ENCODE measurements at regions not wholly inside any gene's neighbourhood (a gene's known extent, or its start where the extent isn't known, plus 50 kb on each side); places are given as distances from the start of the nearest gene placed in this dataset.
"Not testable (repeated sequence)": the region's sequence is repeated elsewhere in the genome, so short reads cannot be mapped to it uniquely, and the experiment has no call there.

DNA sequence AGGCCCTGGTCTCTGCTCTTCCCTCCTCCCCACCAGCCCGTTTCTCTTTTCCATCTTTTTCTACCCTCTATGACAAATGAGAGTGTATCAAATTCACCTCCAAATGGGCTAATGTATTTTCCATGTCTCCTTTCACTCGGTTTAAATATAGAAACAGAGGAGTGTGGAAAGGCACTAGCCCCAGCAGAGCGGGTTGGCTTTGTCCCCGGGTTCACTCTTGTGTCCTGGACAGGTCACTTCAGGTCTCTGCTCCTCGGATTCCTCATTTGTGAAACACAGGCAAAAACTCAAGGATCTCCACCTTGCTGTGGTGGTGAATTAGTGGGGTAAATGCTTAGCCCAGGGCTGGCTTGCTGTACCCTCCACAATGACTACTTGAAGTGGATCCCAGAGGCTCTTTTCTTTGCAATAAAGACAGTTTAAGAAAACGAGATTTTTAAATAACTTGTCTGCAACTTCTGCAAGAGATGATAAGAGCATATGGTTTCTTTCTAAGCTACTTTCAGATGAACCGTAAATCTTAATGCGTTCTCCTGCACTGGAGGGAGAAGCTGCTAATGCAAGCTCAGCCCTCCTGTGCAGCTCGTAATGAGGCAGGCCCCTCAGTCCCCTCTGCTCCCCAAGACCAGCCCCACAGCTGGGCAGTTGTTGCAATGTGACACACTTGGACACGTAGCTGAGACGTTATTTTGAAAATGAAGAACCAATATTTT lies 292.9 kb downstream of the THBS2 start:
- DNase-seq = no peak

DNA sequence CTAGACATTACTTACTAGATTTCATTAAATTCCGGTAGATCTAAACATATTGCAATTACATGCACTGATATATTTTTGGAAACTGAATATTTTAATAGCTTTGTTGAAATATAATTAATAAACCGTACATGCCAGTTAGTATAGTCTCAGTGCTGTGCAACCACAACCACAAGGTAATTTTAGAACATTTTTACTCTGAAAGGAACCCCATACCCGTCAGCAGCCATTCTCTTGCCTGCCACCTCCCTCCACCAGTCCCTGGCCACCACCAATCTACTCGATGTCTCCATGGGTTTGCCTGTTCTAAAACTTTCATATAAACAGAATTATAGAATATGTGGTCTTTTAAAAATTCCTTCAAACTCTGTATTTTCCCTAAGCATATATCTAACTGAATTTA lies 293.9 kb downstream of the THBS2 start:
- DNase-seq = no peak

DNA sequence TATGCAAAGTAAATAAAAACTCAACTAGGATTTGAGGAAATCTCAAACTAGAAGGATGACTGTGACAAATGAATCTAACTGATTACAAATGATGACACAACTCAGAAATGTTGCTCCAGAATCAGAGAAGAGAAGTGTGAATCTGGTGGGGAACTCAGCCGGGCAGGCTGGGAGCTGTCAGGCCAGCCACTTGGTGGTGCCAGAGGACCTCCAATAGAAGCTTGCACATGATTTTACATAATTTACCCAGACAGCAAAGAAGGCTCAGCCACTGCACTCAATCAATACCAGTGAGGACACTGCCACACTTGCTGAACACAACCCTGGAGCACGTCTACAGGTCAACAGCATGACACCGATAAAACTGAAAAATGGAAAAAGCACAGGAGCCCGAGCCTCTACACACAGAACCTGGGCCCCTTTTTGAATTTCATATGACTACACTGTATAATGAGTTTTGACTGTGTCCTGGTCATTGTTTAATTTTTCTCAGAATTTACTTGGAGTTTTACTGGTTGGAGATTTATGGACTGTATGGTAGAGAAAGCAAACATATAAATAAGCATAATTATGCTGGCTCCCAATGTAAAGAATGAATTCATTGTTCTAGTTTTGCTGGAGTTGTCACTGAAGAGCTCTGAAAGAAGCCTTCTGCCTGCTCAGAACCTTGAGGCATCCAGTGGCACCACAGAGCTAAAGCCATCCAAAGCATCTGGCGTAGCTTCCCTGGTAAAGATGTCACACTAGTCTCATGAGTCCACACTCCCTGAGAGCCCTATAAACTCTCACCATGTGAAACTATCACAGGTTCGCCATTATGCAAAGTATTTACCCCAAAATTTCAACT lies 296.5 kb downstream of the THBS2 start:
- peak; percentile 53 to 59 for DNase-seq

DNA sequence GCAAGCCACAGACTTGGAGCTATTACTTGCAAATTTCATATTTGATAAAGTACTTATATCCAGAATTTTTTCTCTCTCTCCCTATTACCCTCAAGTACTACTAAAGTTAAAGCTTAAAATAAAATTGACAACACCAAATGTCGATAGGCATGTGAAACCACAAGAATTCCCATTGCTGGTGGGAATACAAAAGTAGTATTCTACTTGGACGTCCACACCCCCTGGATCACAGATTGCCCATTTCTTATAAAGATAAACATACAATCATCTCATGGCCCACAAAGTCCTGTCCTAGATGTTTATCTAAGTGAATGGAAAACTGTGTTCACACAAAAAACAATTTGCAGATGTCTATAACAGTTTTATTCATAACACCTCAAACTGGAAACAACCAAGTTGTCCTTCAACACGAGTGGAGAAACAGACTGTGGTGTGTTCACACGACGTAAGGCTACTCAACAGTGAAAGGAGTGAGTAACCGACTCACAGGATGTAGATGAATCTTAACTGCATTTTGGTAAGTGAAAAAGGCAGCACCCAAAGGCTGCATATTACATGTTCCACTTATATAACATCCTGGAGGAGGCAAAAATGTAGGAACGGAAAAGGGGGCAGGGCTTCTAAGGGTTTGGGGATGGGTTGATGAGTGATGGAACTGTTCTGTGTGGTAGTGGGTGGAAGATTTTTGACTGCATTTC lies 297.4 kb downstream of the THBS2 start:
- DNase-seq = no peak

DNA sequence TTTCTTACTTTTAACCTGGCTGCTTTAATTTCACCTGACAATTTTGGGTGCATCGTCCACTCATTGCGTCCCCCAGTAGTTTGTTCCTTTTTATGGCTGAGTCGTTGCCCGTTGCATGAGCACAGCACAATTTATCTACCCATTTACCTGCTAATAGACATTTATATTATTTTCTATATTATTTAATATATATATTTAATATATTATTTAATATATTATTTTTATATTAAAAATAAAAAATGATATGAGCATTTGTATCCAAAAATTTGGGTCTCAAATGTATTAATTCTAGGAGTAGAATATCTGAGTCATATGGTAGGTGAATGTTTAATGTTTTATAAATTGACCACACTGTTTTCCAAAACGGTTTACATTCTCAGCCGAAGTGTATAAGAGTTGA lies 300.2 kb downstream of the THBS2 start:
- DNase-seq = no peak

DNA sequence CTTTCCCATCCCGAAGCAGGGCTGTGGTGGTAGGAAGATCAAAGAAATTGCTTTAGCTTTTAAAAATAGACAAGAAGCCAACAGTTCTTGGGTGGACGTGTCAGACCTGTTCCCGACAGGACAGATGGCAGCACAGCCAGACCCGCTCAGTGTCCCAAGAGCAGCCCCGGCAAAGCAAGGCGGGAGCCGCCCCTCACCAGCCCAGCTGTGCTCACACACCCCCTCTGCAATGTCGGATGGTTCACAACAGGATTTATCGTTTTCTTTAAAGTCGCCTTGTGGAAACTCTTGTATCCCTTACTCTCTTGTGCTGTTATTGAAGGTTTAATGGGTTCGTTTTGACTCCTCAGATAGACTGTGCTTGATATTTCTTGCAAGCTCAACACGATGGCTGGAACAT lies 302.4 kb downstream of the THBS2 start:
- no peak for DNase-seq

DNA sequence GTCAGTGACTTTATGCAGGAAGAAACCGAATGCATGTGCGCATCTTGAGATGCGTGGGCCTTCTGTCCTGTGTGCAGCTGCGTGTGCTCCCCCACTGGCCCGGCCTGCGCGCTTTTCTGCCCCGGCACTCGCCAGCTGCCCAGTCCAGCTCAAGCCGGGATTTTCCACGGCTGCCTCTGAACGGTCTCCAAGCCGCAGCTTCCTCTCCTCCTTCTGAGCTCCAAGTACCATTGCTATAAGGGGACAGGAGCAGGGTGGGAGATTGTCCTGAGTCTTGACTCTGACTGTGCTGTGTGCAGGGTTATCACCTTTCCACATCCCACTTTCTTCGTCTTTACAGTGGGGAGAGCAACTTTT lies 302.8 kb downstream of the THBS2 start:
- DNase-seq = no peak

DNA sequence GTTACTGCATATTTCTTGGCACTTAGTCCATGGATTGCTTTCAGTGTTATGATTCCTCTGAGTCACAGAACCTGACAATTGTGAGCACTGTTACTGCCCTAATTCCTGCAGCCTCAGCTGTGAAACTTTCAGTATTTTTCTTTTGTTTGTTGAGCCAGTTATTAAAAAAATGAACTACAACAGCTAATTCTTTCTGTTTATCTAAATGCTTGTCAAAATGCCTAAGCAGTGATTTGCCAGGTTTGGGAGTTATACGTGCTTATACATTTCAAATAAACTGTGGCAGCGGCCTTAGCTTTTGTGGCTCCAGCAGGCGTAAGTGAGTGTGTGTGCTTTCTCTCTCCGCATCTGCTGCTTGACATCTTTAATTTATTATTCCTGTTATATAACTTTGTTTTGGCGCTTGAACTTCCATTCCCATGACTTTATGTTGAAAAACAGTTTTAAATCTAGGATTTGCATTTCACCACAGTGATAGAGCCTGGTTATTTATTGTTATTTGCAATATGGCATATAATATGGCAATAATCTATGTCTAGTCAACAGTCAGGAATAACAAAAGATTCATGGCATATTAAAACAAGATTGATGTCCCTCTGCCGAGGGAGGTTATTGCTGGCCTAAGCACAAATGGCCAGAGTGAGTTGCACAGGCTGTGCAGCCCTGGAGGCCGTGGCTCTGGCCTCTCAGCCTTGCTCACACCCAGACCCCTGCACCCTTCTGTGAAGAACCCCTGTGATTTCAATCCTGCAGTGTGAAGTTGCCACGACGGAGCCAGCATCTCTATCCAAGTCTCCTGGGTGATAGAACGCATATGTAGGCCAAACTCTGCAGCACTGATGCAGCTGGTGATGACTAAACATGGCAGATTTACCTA lies 303.4 kb downstream of the THBS2 start:
- DNase-seq = no peak

DNA sequence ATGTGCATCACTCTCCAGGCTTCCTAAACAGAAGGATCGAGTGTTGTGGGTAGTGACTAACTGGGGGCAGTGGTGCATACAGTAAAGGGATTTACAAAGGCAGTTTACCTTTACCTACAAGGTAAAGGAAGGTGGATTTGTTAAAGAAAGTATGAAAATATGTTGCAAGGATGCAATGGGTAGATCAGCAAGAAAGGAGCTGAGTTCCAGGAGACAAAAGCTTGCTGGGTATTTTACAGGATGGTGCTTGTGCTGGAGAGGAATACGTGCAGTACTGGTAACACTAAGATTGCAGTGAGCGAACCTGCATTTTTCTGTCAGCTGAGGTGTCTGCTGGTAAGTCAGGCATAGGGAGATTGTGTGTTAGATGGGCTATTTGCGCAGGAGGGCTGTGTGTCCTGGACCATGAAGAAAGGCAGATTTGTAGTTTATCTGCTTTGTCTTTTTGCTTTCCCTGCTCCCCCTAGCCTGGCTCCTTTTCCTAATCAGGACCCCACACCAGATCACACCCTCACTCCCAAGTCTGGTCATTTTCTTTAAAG lies 304.6 kb downstream of the THBS2 start:
- no peak for DNase-seq

DNA sequence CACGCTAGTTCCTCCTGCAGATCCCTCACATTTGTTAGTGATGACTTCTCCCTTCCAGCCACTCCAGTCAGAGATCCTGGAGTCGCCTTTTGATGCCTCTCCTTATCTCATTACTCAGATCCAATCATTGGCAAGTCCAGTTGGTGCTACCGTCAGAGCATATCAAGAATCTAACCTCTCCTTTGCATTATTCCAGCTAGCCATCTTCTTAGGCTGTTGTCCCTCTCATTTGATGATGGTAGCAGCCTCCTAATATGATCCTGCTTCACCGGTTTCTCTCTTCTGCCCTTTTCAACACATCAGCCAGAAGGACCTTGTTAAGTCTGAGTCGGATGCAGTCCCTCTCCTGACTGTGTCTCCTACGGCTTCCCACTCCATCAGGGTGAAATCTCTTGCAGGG lies 305.6 kb downstream of the THBS2 start:
- DNase-seq = no peak

DNA sequence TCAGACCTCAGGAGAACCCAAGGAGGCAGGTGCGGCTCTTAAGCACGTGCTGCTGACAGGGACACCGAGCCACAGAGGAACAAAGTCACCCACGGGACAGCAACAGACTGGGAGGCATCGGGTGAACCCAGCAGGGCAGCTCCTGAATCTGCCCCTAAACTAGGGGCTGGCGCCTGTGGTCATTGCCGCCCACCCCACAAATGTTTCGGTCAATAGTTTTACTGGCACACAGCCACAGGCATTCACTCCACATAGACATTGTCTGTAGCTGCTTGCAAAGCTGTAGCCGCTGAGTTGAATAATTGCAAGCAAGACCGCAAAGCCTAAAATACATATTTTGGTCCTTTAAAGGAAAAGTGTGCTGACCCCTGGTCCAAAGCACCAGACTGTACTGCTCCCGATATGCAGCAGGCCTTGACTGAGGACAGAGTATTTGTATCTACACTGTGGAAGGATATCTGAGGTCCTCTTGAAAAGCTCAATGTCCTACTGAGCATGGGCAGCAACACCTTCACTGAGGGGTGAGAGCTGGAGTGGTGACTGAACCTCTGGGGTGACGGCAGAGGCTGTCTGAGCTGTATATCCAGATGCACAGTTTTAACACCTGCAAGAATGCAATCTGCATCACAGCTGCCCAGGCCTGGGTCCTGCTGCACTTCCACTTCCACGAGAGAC lies 310.3 kb downstream of the THBS2 start:
- DNase-seq = no peak

DNA sequence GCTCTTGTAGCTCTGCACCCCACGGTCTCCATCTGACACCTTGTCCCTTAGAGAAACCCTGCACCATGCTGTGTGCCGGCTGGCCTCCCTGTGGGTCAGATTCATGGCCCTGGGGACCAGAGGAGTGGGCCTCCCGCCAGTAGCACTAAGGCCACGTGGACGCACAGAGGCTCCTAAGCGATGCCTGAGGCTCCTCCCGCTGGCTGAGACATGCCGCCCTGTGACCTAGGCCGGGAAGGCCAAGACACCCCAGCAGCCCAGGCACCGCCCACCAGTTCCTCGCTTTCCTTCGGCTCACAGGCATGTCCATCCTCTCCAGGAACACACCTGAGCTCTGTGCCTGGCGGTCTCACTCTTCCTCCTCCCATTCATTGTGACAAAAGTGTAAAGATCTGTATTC lies 311.0 kb downstream of the THBS2 start:
- DNase-seq = no peak

DNA sequence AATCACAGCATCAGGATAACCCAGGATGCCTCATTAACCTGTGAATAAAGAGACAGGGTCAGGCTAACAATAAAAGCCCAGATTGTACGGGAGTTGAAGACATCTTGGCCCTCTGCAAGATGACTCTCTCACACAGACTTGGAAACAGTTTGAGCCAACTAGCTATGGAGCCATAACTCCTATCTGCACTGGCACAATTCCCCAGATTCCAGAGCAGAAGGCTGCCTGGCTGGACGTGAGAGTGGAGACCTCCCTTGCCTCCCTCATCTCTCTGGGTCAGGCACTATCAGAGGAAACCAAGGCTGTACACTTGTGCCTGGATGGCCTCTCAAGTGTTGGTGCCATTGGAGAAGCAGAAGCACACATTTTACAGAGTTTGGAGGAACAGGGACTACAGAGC lies 312.6 kb downstream of the THBS2 start:
- no peak for DNase-seq

DNA sequence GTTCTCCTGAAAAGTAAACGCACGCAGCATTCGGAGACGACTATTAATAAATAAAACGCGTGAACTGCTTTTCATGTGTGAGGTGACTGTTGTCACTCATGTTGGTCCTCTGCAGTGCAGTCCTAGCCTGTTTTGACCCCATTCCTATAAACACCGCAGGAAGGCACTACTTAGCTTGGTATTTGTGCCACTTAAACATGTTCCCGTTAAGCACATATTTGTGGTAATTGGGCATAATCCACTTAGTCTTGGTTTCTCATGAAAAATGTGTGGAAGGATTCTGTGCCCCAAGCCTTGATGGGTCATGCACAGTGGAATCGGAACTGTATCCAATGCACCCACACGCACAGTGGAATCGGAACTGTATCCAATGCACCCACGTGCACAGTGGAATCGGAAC lies 313.9 kb downstream of the THBS2 start:
- DNase-seq = no peak

DNA sequence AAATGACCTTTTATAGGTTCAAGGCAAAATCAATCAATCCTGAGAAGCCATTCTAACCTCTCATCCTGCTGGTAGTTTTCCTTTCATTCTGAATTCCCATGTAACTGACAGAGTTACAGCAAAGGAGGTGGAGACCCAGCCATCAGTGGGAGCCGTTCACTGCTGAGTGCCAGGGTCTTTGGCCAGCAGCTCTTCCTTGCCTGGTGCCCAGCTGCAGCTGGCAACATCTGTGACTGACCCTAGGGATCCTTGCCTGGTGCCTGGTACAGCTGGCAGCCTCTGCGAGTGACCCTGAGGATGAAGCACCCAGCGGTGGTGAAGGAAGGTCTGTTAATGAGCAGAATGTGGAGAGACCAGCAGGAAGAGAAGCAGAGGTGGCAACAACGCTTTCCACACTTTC lies 314.6 kb downstream of the THBS2 start:
- no peak for DNase-seq

DNA sequence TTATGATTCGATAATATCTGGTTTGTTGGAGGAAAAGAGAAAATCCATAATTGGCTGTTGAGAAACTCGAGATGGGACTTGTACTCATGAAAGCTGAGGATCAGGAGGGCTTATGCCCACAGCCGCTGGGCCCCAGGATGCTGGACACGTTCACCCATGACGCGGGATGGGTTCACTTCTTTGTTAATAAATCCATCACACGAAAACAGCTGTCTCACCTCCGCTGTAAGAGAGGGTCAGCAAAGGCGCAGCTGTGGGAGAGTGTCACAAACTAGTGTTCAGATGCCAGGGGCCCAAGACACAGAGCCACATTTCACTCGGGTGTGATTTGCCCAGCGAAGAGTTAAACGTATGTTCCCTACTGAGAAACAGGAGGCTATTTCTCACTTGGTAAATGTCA lies 315.1 kb downstream of the THBS2 start:
- DNase-seq = no peak

DNA sequence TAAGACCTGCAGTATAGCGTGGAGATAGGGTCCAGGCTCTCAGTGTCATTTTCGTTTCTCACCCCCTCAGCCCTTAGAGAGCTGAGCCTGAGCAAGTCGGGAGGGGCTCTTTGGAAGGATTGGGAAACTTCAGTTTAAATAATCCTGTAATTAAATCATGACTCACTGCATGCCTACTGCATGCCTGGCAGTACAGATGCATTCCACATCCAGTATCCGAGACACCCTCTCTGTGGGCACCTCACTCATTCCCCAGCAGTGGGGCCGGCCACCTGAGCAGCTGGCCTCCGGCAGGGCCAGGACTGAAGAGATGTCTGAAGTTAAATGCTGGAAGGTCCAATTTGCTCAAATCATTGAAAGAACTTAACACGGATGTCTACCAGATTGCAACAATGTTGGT lies 316.6 kb downstream of the THBS2 start:
- no peak for DNase-seq

DNA sequence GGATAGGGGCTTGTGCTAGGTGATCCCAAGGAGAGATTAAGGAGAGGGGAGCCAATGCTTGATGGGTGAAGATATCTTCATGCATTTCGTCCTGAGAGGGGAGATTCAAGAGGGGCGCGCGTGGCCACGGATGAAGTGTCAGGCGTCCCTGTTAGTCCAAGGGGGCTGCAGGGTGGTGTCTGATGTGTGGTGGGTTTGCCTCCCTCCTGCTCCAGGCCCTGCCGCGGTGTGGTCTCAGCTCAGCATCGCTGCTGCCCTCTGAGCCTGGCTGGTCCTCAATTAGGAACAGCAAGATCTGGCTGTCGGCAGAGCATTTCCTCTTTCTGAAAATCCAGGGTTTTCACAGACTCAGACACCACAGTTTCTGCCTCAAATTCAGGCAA lies 318.0 kb downstream of the THBS2 start:
- DNase-seq = no peak

DNA sequence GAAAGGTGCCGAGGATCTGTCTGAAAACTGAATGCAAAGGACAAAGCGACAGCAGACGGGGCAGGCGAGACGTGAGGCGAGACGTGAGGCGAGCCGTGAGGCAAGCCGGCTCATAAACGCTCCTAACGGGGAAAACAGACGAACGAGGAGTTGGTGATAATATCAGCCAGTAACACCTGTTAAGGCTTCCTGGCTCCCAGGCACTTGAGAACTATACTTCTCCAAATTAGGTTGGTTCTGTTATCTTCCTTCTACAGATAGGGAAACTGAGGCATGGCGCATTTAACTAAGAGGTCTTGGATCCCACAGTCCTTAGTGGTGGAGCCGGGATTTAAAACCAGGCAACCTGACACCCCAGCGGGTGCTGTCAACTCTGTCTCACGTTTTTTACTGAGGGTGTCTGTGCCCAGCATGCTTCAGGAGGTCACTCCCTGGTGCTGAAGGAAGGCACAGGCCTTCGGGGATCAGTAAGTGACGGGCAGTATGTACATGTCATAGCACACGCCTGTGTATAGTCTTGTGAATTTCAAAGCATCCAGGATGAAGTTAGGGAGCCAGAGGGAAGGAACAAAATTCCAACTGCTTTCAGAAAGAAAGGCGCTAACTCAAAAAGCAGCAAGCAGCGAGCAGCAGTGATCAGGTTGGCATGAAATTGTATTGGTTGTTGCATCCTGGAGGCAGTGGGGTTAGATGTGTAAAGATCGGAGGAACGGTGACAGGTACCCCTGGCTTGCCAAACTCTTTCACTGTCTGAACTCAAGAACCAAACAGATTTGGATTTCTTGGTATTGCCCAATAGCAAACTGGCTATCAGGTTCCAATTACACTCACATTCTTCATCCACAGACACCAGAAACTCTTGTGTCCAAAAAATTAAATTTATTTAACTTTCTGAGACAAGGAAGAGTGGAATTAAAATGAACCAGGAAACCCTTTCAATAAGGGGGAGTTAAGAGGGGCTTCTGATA lies 318.7 kb downstream of the THBS2 start:
- no peak for DNase-seq

DNA sequence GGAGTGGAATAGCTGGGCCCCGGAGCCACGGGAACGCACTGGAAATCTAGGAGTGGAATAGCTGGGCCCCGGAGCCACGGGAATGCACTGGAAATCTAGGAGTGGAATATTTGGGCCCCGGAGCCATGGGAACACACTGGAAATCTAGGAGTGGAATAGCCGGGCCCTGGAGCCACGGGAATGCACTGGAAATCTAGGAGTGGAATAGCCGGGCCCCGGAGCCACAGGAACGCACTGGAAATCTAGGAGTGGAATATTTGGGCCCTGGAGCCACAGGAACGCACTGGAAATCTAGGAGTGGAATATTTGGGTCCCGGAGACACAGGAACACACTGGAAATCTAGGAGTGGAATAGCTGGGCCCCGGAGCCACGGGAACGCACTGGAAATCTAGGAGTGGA lies 321.5 kb downstream of the THBS2 start:
- DNase-seq = not testable (repeated sequence)

DNA sequence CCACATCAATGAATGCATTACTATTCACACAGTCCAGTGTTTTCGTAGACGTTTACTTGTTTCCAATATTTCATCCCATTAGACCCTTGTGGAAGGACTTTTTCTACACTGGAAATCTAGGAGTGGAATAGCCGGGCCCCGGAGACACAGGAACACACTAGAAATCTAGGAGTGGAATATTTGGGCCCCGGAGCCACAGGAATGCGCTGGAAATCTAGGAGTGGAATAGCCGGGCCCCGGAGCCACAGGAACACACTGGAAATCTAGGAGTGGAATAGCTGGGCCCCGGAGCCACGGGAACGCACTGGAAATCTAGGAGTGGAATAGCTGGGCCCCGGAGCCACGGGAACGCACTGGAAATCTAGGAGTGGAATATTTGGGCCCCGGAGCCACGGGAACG lies 322.6 kb downstream of the THBS2 start:
- not testable (repeated sequence) for DNase-seq

Measured in hippocampal formation (tissue), 2 donors.